GM23338 (cell line): ENCODE measurements at regions not wholly inside any gene's neighbourhood (a gene's known extent, or its start where the extent isn't known, plus 50 kb on each side); places are given as distances from the start of the nearest gene placed in this dataset.

Experiments used
- ATAC-seq: fragments of 200-7000 bp; cut with Tn5 transposase; 3 replicates; pipeline ENCODE4 v1.9.1; 2020
- DNase-seq: peaks from one replicate; pipeline ENCODE4 v3.0.0-alpha.2; 2015; ENCODE audit warnings: low spot score
- H2AFZ ChIP-seq: fragments of 200-600 bp; sonication (generic); 2 replicates; pipeline ENCODE4 v1.8.0; 2016; ENCODE audit warnings: antibody characterized with exemption, mild to moderate bottlenecking, moderate library complexity
- H3F3A ChIP-seq: fragments of 200-600 bp; sonication (generic); replicated peaks from 2 replicates; pipeline ENCODE4 v1.8.0; 2017; ENCODE audit warnings: antibody characterized with exemption, mixed run types, low read depth
- H3K27ac ChIP-seq: fragments of 200-600 bp; sonication (generic); 2 replicates; pipeline ENCODE4 v1.6.1; 2016; ENCODE audit warnings: low read depth
- H3K27me3 ChIP-seq: fragments of 200-600 bp; sonication (generic); 2 replicates; pipeline ENCODE4 v1.8.0; 2016; ENCODE audit warnings: mild to moderate bottlenecking, mixed run types, moderate library complexity; ENCODE audit not compliant: insufficient read depth
- H3K36me3 ChIP-seq: fragments of 200-600 bp; sonication (generic); 2 replicates; pipeline ENCODE4 v1.8.0; 2016; ENCODE audit warnings: mild to moderate bottlenecking; ENCODE audit not compliant: insufficient read depth
- H3K4me1 ChIP-seq: fragments of 200-600 bp; sonication (generic); 2 replicates; pipeline ENCODE4 v1.8.0; 2016; ENCODE audit warnings: mild to moderate bottlenecking, moderate library complexity; ENCODE audit not compliant: insufficient read depth
- H3K4me2 ChIP-seq: fragments of 200-600 bp; sonication (generic); 2 replicates; pipeline ENCODE4 v1.7.1; 2017; ENCODE audit warnings: mixed run types
- H3K4me3 ChIP-seq: fragments of 200-600 bp; sonication (generic); 2 replicates; pipeline ENCODE4 v1.6.1; 2016; ENCODE audit warnings: mixed run types
- H3K79me2 ChIP-seq: fragments of 200-600 bp; sonication (generic); replicated peaks from 2 replicates; pipeline ENCODE4 v1.8.0; 2017; ENCODE audit warnings: mild to moderate bottlenecking; ENCODE audit not compliant: insufficient read depth
- H3K9me2 ChIP-seq: fragments of 200-600 bp; sonication (generic); 2 replicates; pipeline ENCODE4 v1.8.0; 2017; ENCODE audit not compliant: insufficient read depth
- H4K20me1 ChIP-seq: fragments of 200-600 bp; sonication (generic); replicated peaks from 2 replicates; pipeline ENCODE4 v1.8.0; 2017; ENCODE audit warnings: mild to moderate bottlenecking; ENCODE audit not compliant: insufficient read depth
- H3K27ac Mint-ChIP-seq: 2 replicates; pipeline ENCODE4 v1.8.0; 2020; ENCODE audit warnings: inconsistent platforms, mild to moderate bottlenecking, moderate library complexity, mixed read lengths
- H3K27me3 Mint-ChIP-seq: 3 replicates; pipeline ENCODE4 v1.8.0; 2022; ENCODE audit warnings: low read depth, mild to moderate bottlenecking, moderate library complexity, mixed read lengths, inconsistent platforms; ENCODE audit not compliant: insufficient read depth, poor library complexity
- H3K36me3 Mint-ChIP-seq: 3 replicates; pipeline ENCODE4 v1.8.0; 2021; ENCODE audit warnings: low read depth, mild to moderate bottlenecking, inconsistent platforms, moderate library complexity, mixed read lengths
- H3K4me1 Mint-ChIP-seq: 3 replicates; pipeline ENCODE4 v1.8.0; 2020; ENCODE audit warnings: mild to moderate bottlenecking, inconsistent platforms, mixed read lengths
- H3K4me3 Mint-ChIP-seq: 3 replicates; pipeline ENCODE4 v1.8.0; 2021; ENCODE audit warnings: moderate library complexity, mild to moderate bottlenecking, inconsistent platforms, mixed read lengths
- H3K9me3 Mint-ChIP-seq: 3 replicates; pipeline ENCODE4 v1.8.0; 2020; ENCODE audit warnings: moderate library complexity, mild to moderate bottlenecking, inconsistent platforms, mixed read lengths
- EZH2 ChIP-seq: fragments of 200-600 bp; sonication (generic); IDR thresholded peaks from one replicate; pipeline ENCODE4 v1.8.0; 2017; ENCODE audit warnings: antibody characterized with exemption, mild to moderate bottlenecking, low read depth; ENCODE audit not compliant: unreplicated experiment
- EZH2phosphoT487 ChIP-seq: fragments of 200-600 bp; sonication (generic); IDR thresholded peaks from one replicate; pipeline ENCODE4 v1.8.1; 2018; ENCODE audit warnings: antibody characterized with exemption; ENCODE audit not compliant: unreplicated experiment
- ZNF114 ChIP-seq: fragments of 250-450 bp; sonication (Bioruptor Pico); IDR thresholded peaks from 2 replicates; pipeline ENCODE4 v1.5.0; 2020; ENCODE audit warnings: mild to moderate bottlenecking, moderate library complexity
- ZNF462 ChIP-seq: fragments of 250-450 bp; sonication (Bioruptor Pico); IDR thresholded peaks from 2 replicates; pipeline ENCODE4 v1.5.0; 2020; ENCODE audit warnings: mild to moderate bottlenecking, moderate library complexity
- TF ChIP-seq, protein P1 (sequence below): IDR thresholded peaks from one replicate; pipeline ENCODE4 v1.6.1; 2018; ENCODE audit warnings: antibody characterized with exemption; ENCODE audit not compliant: unreplicated experiment
- TF ChIP-seq, protein P2 (sequence below): IDR thresholded peaks from 2 replicates; pipeline ENCODE4 v1.6.1; 2016; ENCODE audit warnings: antibody characterized with exemption

GRCh38 chrX:39777623-39778025 lies 320.1 kb downstream of the BCOR start (continued):
- TF ChIP-seq, protein P1, sequence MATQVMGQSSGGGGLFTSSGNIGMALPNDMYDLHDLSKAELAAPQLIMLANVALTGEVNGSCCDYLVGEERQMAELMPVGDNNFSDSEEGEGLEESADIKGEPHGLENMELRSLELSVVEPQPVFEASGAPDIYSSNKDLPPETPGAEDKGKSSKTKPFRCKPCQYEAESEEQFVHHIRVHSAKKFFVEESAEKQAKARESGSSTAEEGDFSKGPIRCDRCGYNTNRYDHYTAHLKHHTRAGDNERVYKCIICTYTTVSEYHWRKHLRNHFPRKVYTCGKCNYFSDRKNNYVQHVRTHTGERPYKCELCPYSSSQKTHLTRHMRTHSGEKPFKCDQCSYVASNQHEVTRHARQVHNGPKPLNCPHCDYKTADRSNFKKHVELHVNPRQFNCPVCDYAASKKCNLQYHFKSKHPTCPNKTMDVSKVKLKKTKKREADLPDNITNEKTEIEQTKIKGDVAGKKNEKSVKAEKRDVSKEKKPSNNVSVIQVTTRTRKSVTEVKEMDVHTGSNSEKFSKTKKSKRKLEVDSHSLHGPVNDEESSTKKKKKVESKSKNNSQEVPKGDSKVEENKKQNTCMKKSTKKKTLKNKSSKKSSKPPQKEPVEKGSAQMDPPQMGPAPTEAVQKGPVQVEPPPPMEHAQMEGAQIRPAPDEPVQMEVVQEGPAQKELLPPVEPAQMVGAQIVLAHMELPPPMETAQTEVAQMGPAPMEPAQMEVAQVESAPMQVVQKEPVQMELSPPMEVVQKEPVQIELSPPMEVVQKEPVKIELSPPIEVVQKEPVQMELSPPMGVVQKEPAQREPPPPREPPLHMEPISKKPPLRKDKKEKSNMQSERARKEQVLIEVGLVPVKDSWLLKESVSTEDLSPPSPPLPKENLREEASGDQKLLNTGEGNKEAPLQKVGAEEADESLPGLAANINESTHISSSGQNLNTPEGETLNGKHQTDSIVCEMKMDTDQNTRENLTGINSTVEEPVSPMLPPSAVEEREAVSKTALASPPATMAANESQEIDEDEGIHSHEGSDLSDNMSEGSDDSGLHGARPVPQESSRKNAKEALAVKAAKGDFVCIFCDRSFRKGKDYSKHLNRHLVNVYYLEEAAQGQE = no peak
- no peak for TF ChIP-seq ZNF462 (CRISPR knock-in tag)
- no peak for TF ChIP-seq ZNF114 (CRISPR knock-in tag)

DNA sequence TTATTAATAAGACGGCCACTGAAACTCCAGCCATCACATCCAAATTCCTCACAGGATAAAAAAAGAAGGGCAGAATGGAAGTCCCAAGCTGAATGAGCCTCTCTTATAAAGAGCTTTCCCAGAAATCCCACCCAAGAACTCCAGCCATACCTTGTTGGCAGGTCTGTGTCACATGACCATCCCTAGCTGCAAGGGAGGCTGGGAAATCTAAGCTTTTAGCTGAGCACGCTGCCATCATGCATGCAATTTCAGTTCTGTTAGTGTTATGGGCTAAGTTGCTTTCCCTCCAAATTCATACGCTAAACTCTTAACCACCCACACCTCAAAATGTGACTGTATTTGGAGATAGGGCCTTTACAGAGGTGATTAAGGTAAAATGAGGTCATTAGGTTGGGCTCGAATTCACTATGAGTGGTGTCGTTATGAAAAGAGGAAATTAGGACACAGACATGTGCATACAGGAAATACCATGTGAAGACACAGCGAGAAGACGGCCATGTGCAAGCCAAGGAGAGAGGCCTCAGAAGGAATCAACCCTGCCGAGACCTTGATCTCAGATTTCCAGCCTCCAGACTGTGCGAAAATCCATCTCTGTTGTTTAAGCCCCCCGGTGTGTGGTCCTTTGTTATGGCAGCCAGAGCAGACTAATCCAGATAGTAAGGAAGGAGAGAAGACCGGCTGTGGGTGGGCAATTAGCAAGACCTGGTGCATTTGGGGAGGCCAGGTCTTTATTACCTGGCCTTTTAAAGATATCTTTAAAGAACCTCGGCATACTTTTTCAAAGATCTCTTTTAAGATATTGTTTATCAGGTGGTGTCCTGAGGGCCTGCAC lies 317.6 kb downstream of the BCOR start:
- ATAC-seq = peak; percentile 86
- DNase-seq = peak; percentile 30
- Histone ChIP-seq H3K36me3 (no peaks in the 10 kb centered on the region), H3K79me2 (no peaks in the 10 kb centered on the region), H4K20me1 (no peaks in the 10 kb centered on the region), H3K9me2 (no peaks in the 10 kb centered on the region), H3K27ac (no peak overlapping the region), H2AFZ (no peak overlapping the region), H3K27me3 (no peaks in the 10 kb centered on the region), H3K4me3 (no peak overlapping the region), H3F3A (no peaks in the 10 kb centered on the region), H3K4me2 (no peak overlapping the region), H3K4me1 (peaks cover 2% of the 10 kb centered on the region)
- Mint-ChIP-seq H3K27me3 (peaks cover 9% of the 10 kb centered on the region), H3K36me3 (peaks cover 8% of the 10 kb centered on the region; the same call in 1 of the 3 replicates), H3K27ac (no peak overlapping the region), H3K4me1 (peaks cover 26% of the 10 kb centered on the region; the same call in 2 of the 3 replicates), H3K4me3 (no peak overlapping the region), H3K9me3 (peaks cover 9% of the 10 kb centered on the region)
- TF ChIP-seq EZH2phosphoT487 = no peak
- TF ChIP-seq EZH2 = no peak
- TF ChIP-seq, protein P2, sequence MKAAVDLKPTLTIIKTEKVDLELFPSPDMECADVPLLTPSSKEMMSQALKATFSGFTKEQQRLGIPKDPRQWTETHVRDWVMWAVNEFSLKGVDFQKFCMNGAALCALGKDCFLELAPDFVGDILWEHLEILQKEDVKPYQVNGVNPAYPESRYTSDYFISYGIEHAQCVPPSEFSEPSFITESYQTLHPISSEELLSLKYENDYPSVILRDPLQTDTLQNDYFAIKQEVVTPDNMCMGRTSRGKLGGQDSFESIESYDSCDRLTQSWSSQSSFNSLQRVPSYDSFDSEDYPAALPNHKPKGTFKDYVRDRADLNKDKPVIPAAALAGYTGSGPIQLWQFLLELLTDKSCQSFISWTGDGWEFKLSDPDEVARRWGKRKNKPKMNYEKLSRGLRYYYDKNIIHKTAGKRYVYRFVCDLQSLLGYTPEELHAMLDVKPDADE = no peak
- TF ChIP-seq, protein P1 = no peak
